GM21723 (cell line): ENCODE measurements at regions not wholly inside any gene's neighbourhood (a gene's known extent, or its start where the extent isn't known, plus 50 kb on each side); places are given as distances from the start of the nearest gene placed in this dataset.

Experiments used
- ATAC-seq: cut with Tn5 transposase; IDR thresholded peaks from one replicate; pipeline ENCODE4 v1.9.1; 2021; ENCODE audit warnings: mild to moderate bottlenecking, moderate library complexity; ENCODE audit not compliant: unreplicated experiment

GRCh38 chr12:115012861-115013235 lies 328.9 kb upstream of the TBX3 start:
- ATAC-seq: no peak

- no peak for ATAC-seq
Observed at GRCh38 chr12:115011703-115012102, 327.7 kb upstream of the TBX3 start.

GRCh38 chr12:115010324-115010995 lies 326.5 kb upstream of the TBX3 start:
- no peak for ATAC-seq

- no peak for ATAC-seq
Observed at GRCh38 chr12:115008929-115009328, 325.0 kb upstream of the TBX3 start.

GRCh38 chr12:115004470-115005146 lies 320.6 kb upstream of the TBX3 start:
- ATAC-seq: no peak

GRCh38 chr12:115002434-115002833 lies 318.5 kb upstream of the TBX3 start:
- ATAC-seq: no peak

GRCh38 chr12:115001571-115002180 lies 317.7 kb upstream of the TBX3 start:
- ATAC-seq: no peak

- no peak for ATAC-seq
Observed at GRCh38 chr12:115000038-115000437, 316.1 kb upstream of the TBX3 start.

- ATAC-seq: no peak
Observed at GRCh38 chr12:114998750-114999128, 314.8 kb upstream of the TBX3 start.

- no peak for ATAC-seq
Observed at GRCh38 chr12:114998118-114998749, 314.3 kb upstream of the TBX3 start.

- ATAC-seq: no peak
Observed at GRCh38 chr12:114996382-114996781, 312.4 kb upstream of the TBX3 start.

GRCh38 chr12:114995891-114996290 lies 311.9 kb upstream of the TBX3 start:
- no peak for ATAC-seq

- ATAC-seq: no peak
Observed at GRCh38 chr12:114993165-114993564, 309.2 kb upstream of the TBX3 start.

- no peak for ATAC-seq
Observed at GRCh38 chr12:114992443-114992842, 308.5 kb upstream of the TBX3 start.

- ATAC-seq: no peak
Observed at GRCh38 chr12:114990381-114990780, 306.4 kb upstream of the TBX3 start.

GRCh38 chr12:114986849-114987248 lies 302.9 kb upstream of the TBX3 start:
- ATAC-seq: no peak

GRCh38 chr12:114986178-114986714 lies 302.3 kb upstream of the TBX3 start:
- ATAC-seq: no peak

GRCh38 chr12:114984634-114985061 lies 300.7 kb upstream of the TBX3 start:
- ATAC-seq: no peak

GRCh38 chr12:114982760-114983159 lies 298.8 kb upstream of the TBX3 start:
- ATAC-seq: no peak

GRCh38 chr12:114981036-114981435 lies 297.1 kb upstream of the TBX3 start:
- ATAC-seq: no peak

GRCh38 chr12:114976959-114977358 lies 293.0 kb upstream of the TBX3 start:
- ATAC-seq: no peak

GRCh38 chr12:114976372-114976771 lies 292.4 kb upstream of the TBX3 start:
- ATAC-seq: no peak
